B cell (primary cell): ENCODE measurements at regions not wholly inside any gene's neighbourhood (a gene's known extent, or its start where the extent isn't known, plus 50 kb on each side); places are given as distances from the start of the nearest gene placed in this dataset.

ENCODE experiments used
- CTCF ChIP-seq: fragments of 200-600 bp; IDR thresholded peaks from one replicate; pipeline ENCODE4 v1.8.0; 2022; ENCODE audit warnings: antibody characterized with exemption, mild to moderate bottlenecking
- EZH2 ChIP-seq: IDR thresholded peaks from 2 replicates; pipeline ENCODE4 v1.6.1; 2012; ENCODE audit warnings: borderline replicate concordance, low read depth, mild to moderate bottlenecking, moderate library complexity, low read length; ENCODE audit not compliant: insufficient read depth, poor library complexity, severe bottlenecking

GRCh38 chr3:102533784-102534183 lies 99.0 kb downstream of the ZPLD1 start:
- TF ChIP-seq CTCF (no peak), EZH2 (no peak)
